DMS 273 treated with DMSO at 0.1 percent for 48 hours (cell line): ENCODE measurements at regions not wholly inside any gene's neighbourhood (a gene's known extent, or its start where the extent isn't known, plus 50 kb on each side); places are given as distances from the start of the nearest gene placed in this dataset.

Source experiments
- DNase-seq: peaks from one replicate; lab custom pipeline; 2025; lab: John Stamatoyannopoulos, UW

DNA sequence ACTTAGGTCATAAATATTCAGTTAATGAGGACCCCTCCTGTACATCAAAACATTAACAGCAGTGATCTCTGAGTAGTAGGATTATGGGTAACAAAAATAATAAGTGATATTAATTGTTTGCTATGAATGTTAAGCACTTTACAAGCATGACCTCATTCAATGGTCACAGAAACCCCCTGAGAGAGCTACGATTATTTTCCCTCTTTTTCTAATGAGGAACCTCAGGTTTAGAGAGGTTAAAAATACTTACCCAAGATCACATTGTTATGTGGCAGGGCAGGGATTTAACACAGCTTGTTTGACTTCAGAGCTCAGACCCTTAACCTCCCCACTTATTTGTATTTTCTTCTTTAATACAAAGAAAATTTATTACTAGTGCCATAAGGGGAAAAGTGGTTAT, 228.2 kb downstream of the TBL1XR1 start:
- no peak for DNase-seq

DNA sequence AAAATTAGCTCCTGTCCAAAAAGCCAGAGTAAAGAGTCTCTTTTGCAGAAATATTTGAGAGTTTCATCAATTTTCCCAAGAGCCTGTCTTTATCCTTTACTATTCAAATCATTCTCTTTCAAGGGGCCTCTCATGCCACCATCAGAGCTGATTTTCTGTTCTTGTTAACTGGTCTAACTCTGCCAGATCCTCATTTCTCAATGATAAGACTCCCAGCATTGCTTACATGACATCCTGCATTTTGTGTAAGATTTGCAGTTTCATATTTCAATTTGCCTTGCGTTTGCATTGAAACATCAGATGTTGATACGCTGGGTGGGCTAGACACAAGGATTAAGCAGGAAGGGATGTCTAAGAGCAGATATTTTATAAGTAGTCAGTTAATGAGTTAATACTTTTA, 228.7 kb downstream of the TBL1XR1 start:
- DNase-seq = no peak

DNA sequence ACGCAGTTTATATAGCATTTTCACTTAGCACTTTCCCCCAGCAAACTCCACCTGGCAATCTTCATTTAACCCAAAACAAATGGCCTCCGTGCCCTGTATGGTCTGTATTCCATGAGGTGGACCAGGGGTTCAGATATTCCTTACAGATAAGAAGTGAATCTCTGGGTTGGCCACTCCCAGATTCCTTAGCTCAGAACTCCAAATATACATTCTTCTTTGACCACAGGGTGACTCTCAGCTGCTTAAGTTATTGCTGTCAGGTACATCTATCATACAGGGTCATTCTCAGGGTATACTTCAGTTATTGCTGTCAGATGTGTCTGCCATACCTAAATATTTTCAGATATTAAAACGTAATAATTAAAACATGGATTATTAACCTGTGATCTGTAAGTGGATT, 229.8 kb downstream of the TBL1XR1 start:
- no peak for DNase-seq

DNA sequence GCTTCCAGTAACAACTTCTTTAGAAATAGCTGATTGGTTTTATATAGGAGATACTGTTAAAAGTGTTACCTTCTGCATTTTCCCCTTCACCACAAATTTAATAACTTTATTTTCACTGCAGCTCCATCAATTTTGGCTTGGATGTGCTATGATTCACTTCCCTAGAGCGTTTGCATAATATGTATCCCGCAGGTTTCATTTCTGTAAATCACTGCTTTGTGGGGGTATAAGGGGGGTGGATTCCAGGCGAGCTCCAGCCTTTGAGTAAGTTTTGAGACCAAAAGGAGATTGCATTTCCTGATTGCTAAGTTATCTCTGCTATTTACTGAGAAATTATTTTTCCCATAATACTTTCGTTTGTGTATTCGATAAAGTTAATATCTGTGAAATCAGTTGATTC, 232.6 kb downstream of the TBL1XR1 start:
- no peak for DNase-seq

DNA sequence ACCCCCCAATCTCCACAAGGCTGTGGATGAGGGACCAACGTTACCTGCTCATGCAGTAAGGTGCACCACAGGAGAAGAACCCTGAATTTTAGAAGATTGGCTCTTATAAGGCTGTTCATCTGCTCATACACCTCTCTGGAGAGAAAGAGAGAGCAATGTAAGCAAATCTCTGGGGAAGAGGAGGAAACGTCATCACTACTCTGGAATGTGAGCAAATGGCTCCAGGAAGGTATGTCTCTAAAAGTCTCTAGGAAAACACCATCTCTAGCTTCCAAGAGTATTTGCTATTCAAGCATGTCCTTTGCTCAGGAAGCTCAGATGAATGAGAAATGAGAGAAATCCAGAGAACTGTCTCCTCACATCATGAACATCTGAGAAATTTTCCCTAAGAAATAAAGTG, 235.4 kb downstream of the TBL1XR1 start:
- DNase-seq = no peak

DNA sequence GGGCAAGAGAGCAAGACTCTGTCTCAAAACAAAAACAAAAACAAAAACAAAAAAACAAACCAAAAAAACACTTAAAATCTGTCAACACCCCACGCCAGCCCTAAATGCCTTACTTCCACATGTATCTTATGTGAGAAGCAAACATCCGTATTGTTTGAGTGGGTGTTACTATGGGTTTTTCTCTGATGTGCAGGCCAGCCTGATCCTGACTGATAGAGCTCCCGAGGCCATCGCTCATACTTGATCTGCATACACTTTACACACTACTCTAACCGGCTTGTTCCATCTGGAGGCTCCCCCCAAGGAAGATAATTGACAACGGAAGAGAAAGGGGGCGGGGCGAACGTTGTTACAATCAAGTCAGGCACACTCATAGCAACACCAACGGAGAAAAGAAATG, 237.4 kb downstream of the TBL1XR1 start:
- no peak for DNase-seq

DNA sequence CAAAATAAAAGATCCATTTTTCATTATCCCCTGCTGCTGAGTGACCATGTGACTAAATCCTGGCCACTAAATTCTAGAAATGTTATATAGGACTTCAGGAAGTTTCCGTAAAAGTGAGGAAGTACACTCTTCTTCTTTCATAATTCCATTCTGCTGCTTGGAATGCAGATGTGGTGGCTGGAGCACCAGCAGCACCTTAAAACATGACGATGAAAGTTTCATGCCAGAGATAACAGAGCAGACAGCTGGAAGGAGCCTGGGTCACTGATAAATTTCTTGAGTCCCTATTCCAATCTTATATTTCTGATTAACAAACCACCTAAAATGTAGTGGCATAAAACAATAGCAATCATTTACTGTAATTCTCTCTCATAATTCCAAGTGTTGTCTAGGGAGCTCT, 238.7 kb downstream of the TBL1XR1 start:
- DNase-seq = no peak

DNA sequence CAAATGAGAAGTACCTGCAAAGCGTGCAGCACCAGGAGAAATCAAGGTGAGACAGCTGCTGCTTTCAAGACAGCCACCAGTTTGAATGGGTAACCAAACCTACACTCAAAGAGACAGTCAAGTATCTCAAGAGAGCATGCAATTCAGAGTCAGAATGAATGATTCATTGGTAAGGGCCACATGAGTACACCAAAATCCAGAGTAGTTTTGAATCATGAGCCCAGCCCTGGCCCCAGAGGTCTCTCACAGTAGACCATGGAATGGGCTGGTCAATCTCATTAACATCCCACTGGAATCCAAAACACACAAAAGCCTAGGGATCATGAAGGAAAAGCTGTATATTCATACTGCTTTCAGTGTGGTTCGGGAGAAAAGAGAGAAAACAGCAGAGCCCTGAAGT, 242.8 kb downstream of the TBL1XR1 start:
- no peak for DNase-seq

DNA sequence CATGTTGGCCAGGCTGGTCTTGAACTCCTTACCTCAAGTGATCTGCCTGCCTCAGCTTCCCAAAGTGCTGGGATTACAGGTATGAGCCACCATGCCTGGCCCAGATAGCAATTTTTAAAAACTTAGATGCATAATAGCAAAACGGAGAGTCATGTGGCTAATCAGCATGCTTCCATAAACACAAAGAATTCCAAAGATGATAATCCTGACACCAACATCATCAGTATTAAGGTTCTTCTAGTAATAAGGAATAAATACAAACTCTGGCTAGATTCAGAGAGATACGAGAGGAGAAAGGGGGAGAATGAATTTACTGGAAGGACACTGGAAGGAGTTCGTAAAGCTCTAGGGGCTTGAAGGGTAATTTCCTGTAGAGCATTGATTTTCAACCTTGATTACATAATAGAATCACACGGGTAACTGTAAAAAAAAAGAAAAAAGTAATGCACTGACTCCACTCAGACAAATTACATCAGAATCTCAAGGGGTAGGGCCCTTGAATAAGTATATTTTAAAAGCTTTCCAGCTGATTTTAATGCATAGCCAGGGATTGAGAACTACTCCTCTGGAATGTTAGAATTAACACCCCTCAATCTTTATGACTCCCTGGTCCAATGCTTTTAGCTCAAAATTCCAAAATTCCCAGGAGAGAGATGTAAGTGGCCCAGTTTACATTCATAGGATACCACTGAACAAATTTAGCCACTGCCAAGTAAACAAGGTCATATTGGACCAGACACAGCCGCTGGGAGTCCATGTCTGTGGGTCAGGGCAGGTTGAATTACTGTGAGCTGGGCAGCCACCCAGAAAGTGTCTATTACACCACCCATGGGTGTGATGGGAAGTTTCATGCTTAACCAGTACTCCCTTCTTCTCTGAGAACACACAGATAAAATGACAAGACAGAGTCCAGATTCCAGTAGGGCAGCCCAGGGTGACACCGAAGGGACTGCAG, 243.9 kb downstream of the TBL1XR1 start:
- DNase-seq = no peak

DNA sequence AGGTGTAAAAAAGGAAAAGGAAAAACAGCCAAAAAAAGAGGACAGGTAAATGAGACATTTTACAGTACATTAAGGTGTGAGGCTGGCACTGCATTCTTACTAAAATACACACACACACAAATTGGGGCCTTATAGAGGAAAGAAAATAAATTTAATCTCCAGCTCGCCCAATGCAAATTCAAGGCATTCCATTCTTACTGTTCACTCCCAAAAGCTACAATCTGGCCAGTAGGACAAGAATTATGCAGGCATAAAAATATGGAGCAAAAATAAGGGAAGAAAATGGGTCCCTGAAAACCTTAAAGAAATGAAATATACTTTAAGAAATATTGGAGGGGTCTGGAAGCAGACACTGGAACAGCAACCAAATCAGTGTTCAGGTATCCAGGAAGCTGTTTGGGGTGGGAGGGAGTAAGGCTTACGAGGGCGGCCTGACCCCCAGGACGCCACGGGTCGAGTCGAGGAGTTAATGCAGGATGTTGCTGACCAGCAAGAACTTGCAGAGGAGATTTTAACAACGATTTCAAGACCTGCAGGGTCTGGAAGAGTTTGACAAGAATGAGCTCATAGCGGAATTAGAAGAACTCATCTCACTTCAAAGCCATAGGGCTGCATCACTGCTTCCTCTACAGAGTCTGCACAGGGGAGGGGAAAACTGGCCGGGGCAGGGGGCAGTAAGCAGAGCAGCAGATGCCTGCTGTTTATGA, 245.5 kb downstream of the TBL1XR1 start:
- no peak for DNase-seq

DNA sequence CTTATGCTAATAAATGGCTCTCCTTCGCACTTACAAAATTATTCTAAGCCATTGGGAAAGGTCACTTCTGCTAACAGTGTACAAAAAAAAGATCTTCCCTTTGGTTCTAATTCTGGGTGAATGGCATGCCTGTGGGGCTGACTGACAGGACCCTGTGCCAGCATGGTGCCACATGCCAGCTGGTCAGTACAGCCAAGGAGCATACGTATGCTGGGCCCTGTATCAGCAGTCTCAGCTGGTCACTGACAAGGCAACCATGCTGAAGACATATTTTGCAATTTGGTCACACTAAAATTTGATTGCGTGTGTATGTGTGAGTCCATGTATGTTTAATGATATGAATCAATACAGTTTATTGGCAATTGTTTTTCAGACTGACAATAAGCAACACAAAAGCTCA, 246.1 kb downstream of the TBL1XR1 start:
- DNase-seq = no peak

DNA sequence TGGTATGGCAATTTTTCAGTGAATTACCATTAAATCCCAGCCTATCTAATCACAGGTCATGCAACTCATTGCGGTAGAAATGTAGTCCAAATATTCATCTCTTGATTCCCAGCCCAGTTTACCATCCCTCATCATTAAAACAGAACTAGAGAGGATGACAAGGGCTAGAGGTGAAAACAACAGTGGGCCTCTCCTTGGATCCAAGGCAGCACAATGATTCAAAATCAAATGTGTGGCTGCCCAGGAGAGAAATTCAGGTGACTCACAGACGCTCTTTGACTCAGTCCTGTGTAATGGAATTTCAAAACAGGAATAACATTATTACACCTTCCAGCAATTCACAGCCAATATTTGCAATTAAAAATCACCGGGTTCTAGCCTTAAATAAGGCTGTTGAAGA, 246.5 kb downstream of the TBL1XR1 start:
- DNase-seq = no peak

DNA sequence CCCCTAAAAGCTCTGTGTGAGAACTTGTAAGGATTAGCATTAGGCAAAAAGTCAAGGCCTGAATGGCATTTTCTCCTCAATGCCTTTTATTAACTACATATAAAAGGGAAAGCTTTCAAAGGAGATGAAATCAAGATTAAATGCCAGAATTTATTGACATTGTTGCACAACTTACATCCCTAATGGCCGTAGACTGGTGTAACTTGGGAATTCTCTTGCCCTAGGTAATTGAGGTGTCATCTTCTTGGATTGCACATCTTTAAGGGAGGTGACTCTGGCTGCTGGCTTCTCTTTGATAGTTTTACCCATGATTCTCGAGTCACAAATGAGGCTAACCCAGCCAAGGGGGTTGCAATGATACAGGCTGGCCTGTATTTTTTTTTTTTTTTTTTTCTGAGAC, 249.1 kb downstream of the TBL1XR1 start:
- DNase-seq = no peak

DNA sequence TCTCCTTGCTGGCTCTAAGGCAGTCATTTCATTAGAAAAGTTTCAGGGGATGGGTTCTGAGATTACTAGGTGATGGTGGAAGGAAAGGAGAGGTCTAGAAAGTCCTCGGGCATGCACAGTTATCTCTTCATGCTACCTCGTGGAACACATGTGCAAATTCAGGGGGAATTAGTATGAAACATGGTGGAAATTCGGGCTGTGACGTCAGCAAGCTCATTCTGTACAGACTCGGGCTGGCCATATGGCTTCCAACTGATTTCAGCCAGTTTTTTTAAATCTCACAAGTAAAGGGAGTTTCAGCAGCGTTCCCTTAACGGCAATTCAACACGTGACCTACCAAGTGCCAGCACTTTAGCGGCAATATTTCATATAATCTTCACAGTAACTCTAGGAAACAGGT, 251.1 kb downstream of the TBL1XR1 start:
- DNase-seq = no peak

DNA sequence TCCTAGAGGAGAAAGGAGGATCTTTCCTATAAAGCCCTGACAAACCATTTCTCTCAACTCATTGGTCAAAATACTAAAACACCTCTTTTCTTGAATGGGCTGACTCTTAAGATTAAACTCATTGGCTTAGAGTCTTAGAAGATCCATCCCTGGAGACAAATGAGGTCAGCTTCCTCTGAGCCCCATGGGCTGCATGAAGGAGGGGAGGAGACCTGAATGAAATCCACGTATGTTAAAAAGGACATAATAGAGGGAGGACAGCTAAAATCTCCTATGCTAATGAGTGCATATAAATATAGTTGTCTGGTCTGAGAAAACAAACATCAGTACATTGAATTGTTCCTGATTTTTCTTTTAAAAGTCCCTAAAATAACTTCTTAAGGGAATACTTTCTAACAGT, 255.0 kb downstream of the TBL1XR1 start:
- DNase-seq = no peak

DNA sequence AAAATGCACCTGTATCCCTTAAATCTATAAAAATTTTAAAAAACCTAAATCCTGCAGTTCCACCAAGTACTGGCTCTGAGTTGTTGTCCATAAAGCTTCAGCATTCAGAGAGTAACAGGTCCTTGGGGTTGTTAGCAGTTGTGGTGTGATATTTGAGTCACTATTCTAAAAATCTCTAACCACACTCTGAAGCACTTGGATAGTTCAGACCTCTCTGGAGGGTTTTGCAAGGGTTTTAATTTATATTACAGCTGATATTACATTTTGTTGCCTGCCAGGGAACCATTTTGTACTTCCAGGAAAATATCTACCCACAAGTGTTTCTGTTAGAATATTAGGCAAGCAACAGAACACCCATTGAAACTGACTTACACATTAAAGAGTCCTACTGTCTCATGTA, 255.6 kb downstream of the TBL1XR1 start:
- no peak for DNase-seq

DNA sequence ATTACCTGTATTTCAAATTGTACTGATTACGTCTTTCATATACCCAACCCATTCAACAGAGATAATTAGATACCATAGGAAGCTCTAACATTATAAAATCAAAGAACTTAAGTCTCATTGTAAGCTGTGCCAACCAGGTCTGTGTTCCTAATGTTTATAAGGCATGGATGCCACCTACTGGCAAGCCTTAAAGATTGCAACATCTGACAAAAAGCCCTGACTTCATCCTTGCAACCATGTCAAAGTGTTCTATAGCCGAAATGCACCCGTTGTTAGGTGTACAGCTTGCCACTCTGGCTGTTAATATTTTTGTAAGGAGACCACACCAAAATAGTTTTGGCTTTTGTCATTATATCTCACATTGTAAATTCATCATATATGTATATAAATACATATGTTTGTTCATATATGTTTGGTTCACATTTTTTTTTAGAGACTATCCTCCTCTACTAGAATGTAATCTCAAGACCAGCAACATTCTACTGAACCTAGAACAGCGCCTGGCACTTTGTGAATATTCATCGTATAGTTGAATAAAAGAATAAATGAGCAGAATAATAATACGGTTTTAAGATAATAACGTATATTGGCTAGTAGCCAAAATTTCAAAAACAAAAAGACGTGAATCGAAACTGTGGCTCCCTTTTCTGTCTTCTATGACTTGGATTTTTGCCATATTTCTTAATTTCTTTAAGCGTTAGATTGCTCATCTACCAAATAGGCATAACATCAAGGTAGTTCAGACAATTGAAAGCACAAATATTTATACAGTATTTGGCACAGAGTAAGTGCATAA, 258.1 kb downstream of the TBL1XR1 start:
- peak; percentile 71 for DNase-seq

DNA sequence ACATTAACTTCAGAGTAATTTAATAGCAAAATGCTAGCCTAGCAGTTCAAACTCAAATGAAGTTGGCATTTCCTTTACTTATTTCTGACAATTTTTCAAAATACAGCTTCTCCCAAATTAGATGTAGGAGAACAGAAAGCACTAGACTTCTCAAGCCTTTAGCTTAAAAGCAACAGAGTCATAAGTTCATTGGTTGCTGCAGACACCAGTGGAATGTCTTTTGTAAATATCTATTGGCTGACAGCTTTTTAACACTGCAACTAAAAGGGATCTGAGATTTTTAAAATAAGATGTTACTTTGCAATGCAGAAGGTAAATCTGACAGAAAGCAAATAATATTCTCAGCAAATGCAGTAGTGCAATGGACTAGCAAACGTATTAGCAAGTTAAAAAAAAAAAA, 259.3 kb downstream of the TBL1XR1 start:
- DNase-seq = no peak

DNA sequence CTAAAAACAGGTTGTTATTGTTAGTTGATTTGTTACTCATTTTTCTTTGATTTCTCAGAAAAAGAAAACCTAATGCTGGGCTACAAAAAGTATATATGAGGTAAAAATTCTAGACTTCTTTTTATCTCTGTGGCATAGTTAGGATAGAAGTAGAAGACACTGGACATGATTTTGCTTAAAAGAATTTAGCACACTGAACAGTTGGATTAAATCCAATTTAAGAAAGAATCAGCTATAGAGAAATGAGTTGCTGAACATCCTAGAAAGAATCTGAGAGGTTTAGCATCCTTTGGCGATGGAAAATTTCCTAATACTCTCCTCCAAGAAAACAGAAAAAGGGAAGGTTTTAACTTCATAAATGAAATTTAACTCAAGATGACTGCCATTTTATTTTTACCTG, 259.7 kb downstream of the TBL1XR1 start:
- DNase-seq = no peak

DNA sequence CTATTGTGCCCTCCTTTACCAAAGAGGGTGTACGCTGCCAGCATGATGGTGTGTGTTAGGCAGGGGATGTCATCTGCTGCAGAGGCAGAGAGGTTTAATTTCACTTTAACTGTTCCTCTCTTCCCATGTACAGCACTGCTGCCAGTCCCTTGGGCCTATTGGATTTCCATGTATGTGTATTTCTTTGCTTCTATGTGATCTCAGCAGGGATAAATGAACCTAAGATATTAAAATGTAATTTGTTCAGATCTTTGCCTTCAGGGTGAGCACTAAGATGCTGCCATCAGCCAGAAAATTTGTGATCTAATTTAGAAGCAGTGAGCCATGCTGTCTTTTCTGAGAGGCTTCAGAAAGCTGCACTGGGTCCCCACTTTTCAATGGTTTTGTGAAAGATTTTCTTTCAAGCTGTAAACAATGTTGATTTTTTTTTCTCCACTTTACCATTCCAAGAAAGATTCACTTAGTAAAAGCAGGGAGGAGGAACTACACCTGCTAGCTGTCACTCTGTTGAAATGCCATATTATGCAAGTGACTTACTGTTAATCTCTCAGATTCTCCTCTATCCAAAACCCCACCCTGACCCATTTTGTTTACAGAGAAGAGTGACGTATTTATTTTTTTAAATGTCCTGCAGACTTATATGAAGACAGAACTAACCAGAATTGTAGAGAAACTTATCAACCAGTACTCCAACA, 261.9 kb downstream of the TBL1XR1 start:
- DNase-seq = no peak

DNA sequence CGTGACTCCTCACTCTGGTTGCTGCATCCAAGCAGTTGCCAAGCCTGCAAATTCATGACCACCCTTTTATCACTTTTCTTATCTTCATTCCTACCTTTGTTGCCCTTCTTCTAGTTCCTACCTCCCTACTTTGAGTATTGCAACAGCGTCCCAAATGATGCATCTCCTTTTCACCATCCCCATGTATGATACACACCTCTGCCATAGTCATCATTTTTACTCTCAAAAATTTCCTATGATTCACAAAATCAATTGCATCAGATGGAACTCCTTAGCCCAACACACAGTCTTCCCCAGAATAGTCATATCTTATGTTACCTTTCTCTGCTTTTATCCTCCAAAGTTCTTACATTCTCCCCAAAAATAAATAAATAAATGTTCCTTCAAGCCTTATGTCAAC, 262.6 kb downstream of the TBL1XR1 start:
- no peak for DNase-seq

DNA sequence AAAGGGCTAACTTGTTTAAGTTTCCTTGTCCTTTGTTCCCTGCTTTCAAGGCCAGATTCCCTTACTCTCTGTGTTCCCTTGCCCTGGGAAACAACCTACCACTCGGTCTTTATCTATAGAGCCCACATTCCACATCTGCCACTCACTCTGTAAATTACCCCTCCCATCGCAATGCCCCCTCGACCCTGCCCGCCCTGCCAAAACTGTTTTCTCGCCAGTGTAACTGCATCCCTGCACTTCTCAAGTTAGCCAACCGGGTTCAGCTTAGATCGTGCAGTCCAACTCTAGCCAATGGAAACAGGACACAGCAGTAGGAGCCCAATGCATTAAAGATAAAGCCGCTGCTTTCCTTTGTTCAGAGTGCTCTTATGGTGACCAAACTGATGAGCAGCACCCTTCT, 263.6 kb downstream of the TBL1XR1 start:
- DNase-seq = no peak
